ENCODE measurements at regions not wholly inside any gene's neighbourhood (a gene's known extent, or its start where the extent isn't known, plus 50 kb on each side); places are given as distances from the start of the nearest gene placed in this dataset.

DNA sequence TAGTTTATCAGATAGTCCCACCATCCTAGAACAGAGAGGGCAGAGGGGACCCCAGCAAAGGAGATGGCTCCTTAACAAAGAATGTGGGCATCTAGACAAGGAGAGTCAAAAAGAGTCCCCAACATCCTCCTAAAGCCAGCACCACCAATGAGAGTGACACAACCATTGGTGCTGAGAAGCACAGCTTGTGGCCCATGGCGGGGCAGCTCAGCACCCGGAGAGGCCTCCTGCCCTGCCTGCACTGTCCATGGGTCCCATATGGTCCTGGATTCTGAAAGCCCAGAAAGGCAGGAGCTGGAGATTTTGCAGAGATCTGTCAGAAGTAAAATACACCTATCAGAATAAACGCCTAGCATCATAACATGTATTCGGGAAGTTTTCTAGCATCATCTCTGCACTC, 311.8 kb upstream of the ZNF32 start:
- H3K4me3 ChIP-seq (ENCODE audit: low read depth in 1 of 2, low read length in 2 of 2): no peak overlapping the region
- peaks cover 0 to 2% of the 10 kb centered on the region in 2 donors for H3K9me3 ChIP-seq (ENCODE audit: control insufficient read depth in 2 of 2, insufficient read depth in 1 of 2, low read depth in 1 of 2, low read length in 1 of 2)
- H3K4me1 ChIP-seq (ENCODE audit: control insufficient read depth in 2 of 2, insufficient read depth in 2 of 2, low read length in 1 of 2): peaks cover 0 to 2% of the 10 kb centered on the region in 2 donors
- 87 to 95% methylated on average over 4 of the region's 4 CpGs for WGBS, 2 donors
- H3K36me3 ChIP-seq (ENCODE audit: control insufficient read depth in 2 of 2, insufficient read depth in 2 of 2, low read length in 1 of 2): no peaks in the 10 kb centered on the region
- no peak overlapping the region for H3K27ac ChIP-seq (ENCODE audit: low read depth in 2 of 2, low read length in 1 of 2)
- no peaks in the 10 kb centered on the region for H3K27me3 ChIP-seq (ENCODE audit: control insufficient read depth in 1 of 2, insufficient read depth in 2 of 2, low read length in 2 of 2)

- no peak overlapping the region for H3K4me3 ChIP-seq (ENCODE audit: low read depth in 1 of 2, low read length in 2 of 2)
- 76 to 77% methylated on average over 2 of the region's 2 CpGs for WGBS, 2 donors
Observed at GRCh38 chr10:43960135-43960415, 311.4 kb upstream of the ZNF32 start.

DNA sequence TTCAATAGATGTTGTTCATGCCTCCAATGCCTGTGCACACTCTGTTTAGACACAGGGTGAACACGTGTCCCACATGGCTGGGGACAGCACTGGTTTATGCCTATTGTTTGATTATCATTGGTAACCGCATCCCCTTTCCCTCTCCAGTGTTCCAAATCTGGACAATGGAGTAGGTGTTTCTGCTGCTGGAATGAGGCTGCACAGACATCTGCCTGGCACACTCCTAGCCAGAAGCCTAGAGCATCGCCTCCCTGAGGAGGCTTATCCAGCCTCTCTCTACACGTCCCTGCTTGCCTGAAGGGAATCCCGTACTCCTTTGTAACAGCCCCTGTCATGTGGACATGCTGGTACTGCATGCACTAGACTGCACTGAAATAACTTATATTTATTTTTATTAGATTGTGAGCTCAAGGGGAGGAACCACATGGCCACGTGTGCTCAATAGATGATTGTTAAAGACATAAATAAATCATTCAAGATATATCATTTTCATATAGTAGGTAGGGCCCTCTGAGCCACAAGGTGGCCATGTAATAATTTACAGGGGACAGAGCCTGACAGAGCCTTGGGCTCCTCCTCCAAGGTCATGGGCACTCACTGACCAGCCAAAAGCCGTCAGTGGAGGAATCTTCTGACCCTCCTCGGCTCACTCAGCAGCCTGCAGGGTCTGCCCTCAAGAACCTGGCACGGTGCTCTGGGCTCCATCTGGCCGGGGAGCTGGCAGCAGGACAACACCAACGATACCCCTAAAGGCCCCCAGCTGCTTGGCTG, 310.9 kb upstream of the ZNF32 start:
- Histone ChIP-seq H3K4me1 (ENCODE audit: control insufficient read depth in 2 of 2, insufficient read depth in 2 of 2, low read length in 1 of 2) (peaks cover 0 to 2% of the 10 kb centered on the region in 2 donors), H3K4me3 (ENCODE audit: low read depth in 1 of 2, low read length in 2 of 2) (no peak overlapping the region), H3K9me3 (ENCODE audit: control insufficient read depth in 2 of 2, insufficient read depth in 1 of 2, low read depth in 1 of 2, low read length in 1 of 2) (peaks cover 0 to 2% of the 10 kb centered on the region in 2 donors), H3K27ac (ENCODE audit: low read depth in 2 of 2, low read length in 1 of 2) (no peak overlapping the region), H3K27me3 (ENCODE audit: control insufficient read depth in 1 of 2, insufficient read depth in 2 of 2, low read length in 2 of 2) (no peaks in the 10 kb centered on the region), H3K36me3 (ENCODE audit: control insufficient read depth in 2 of 2, insufficient read depth in 2 of 2, low read length in 1 of 2) (no peaks in the 10 kb centered on the region)
- 60 to 69% methylated on average over 11 of the region's 11 CpGs for WGBS, 2 donors

More at GRCh38 chr10:43960135-43960415, 311.4 kb upstream of the ZNF32 start:
- Histone ChIP-seq H3K4me1 (ENCODE audit: control insufficient read depth in 2 of 2, insufficient read depth in 2 of 2, low read length in 1 of 2) (peaks cover 0 to 2% of the 10 kb centered on the region in 2 donors), H3K9me3 (ENCODE audit: control insufficient read depth in 2 of 2, insufficient read depth in 1 of 2, low read depth in 1 of 2, low read length in 1 of 2) (peaks cover 0 to 2% of the 10 kb centered on the region in 2 donors), H3K27ac (ENCODE audit: low read depth in 2 of 2, low read length in 1 of 2) (no peak overlapping the region), H3K36me3 (ENCODE audit: control insufficient read depth in 2 of 2, insufficient read depth in 2 of 2, low read length in 1 of 2) (no peaks in the 10 kb centered on the region), H3K27me3 (ENCODE audit: control insufficient read depth in 1 of 2, insufficient read depth in 2 of 2, low read length in 2 of 2) (no peaks in the 10 kb centered on the region)

DNA sequence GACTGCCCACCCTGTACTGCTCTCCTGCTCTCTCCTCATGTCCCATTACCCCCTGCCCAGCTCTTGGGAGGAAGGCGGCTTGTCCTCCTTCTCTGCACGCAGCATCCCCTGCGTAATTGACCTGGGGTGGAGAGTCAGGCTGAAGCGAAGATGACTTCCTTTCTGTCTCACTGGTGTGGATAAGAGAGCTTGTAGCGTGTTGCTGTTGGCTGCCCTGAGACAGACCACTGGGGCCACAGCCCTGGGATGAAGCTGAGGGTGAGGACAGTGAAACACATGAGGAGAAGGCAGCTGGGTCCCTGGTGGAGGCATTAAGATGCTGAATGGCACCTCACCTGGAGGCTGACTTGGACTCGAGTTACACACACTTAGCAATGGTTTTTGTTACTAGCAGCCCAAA, 310.3 kb upstream of the ZNF32 start:
- no peaks in the 10 kb centered on the region for H3K36me3 ChIP-seq (ENCODE audit: control insufficient read depth in 2 of 2, insufficient read depth in 2 of 2, low read length in 1 of 2)
- H3K27ac ChIP-seq (ENCODE audit: low read depth in 2 of 2, low read length in 1 of 2): no peak overlapping the region
- H3K27me3 ChIP-seq (ENCODE audit: control insufficient read depth in 1 of 2, insufficient read depth in 2 of 2, low read length in 2 of 2): no peaks in the 10 kb centered on the region
- no peak overlapping the region for H3K4me3 ChIP-seq (ENCODE audit: low read depth in 1 of 2, low read length in 2 of 2)
- H3K9me3 ChIP-seq (ENCODE audit: control insufficient read depth in 2 of 2, insufficient read depth in 1 of 2, low read depth in 1 of 2, low read length in 1 of 2): peaks cover 0 to 2% of the 10 kb centered on the region in 2 donors
- peaks cover 0 to under 1% of the 10 kb centered on the region in 2 donors for H3K4me1 ChIP-seq (ENCODE audit: control insufficient read depth in 2 of 2, insufficient read depth in 2 of 2, low read length in 1 of 2)
- 92% methylated on average over 6 of the region's 6 CpGs for WGBS, 2 donors

DNA sequence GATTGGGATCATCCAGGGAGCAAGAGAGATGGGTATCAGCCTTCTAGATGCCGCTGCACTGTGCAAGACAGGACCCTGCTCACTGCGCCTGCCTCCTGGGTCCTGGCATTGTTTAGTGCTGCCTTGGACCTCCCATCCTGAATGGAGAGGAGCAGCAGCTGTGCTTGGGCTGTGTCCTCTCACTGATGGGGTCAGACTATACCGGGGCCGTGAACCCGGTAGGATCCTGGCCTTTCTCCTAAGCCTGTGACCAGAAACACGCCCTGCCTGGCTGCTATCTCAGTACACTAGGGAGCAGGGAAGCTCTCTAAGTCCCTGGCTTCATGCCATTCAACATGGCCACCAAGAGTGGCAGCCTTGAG, 309.4 kb upstream of the ZNF32 start:
- H3K9me3 ChIP-seq (ENCODE audit: control insufficient read depth in 2 of 2, insufficient read depth in 1 of 2, low read depth in 1 of 2, low read length in 1 of 2): peaks cover 0 to 2% of the 10 kb centered on the region in 2 donors
- 89 to 91% methylated on average over 6 of the region's 6 CpGs for WGBS, 2 donors
- no peaks in the 10 kb centered on the region for H3K36me3 ChIP-seq (ENCODE audit: control insufficient read depth in 2 of 2, insufficient read depth in 2 of 2, low read length in 1 of 2)
- H3K4me1 ChIP-seq (ENCODE audit: control insufficient read depth in 2 of 2, insufficient read depth in 2 of 2, low read length in 1 of 2): no peaks in the 10 kb centered on the region
- H3K4me3 ChIP-seq (ENCODE audit: low read depth in 1 of 2, low read length in 2 of 2): no peak overlapping the region
- H3K27me3 ChIP-seq (ENCODE audit: control insufficient read depth in 1 of 2, insufficient read depth in 2 of 2, low read length in 2 of 2): no peaks in the 10 kb centered on the region
- H3K27ac ChIP-seq (ENCODE audit: low read depth in 2 of 2, low read length in 1 of 2): no peak overlapping the region

GRCh38 chr10:43957267-43958070, 308.8 kb upstream of the ZNF32 start:
- H3K9me3 ChIP-seq (ENCODE audit: control insufficient read depth in 2 of 2, insufficient read depth in 1 of 2, low read depth in 1 of 2, low read length in 1 of 2): peaks cover 0 to 2% of the 10 kb centered on the region in 2 donors
- 91 to 92% methylated on average over 6 of the region's 6 CpGs for WGBS, 2 donors
- H3K27ac ChIP-seq (ENCODE audit: low read depth in 2 of 2, low read length in 1 of 2): no peak overlapping the region
- no peaks in the 10 kb centered on the region for H3K4me1 ChIP-seq (ENCODE audit: control insufficient read depth in 2 of 2, insufficient read depth in 2 of 2, low read length in 1 of 2)
- H3K4me3 ChIP-seq (ENCODE audit: low read depth in 1 of 2, low read length in 2 of 2): no peak overlapping the region
- no peaks in the 10 kb centered on the region for H3K27me3 ChIP-seq (ENCODE audit: control insufficient read depth in 1 of 2, insufficient read depth in 2 of 2, low read length in 2 of 2)
- no peaks in the 10 kb centered on the region for H3K36me3 ChIP-seq (ENCODE audit: control insufficient read depth in 2 of 2, insufficient read depth in 2 of 2, low read length in 1 of 2)

GRCh38 chr10:43955978-43956377, 307.3 kb upstream of the ZNF32 start:
- Histone ChIP-seq H3K27me3 (ENCODE audit: control insufficient read depth in 1 of 2, insufficient read depth in 2 of 2, low read length in 2 of 2) (no peaks in the 10 kb centered on the region), H3K27ac (ENCODE audit: low read depth in 2 of 2, low read length in 1 of 2) (no peak overlapping the region), H3K4me1 (ENCODE audit: control insufficient read depth in 2 of 2, insufficient read depth in 2 of 2, low read length in 1 of 2) (no peaks in the 10 kb centered on the region), H3K36me3 (ENCODE audit: control insufficient read depth in 2 of 2, insufficient read depth in 2 of 2, low read length in 1 of 2) (no peaks in the 10 kb centered on the region), H3K4me3 (ENCODE audit: low read depth in 1 of 2, low read length in 2 of 2) (no peak overlapping the region), H3K9me3 (ENCODE audit: control insufficient read depth in 2 of 2, insufficient read depth in 1 of 2, low read depth in 1 of 2, low read length in 1 of 2) (peaks cover 0 to 2% of the 10 kb centered on the region in 2 donors)
- WGBS, 2 donors: 77 to 82% methylated on average over 3 of the region's 3 CpGs

GRCh38 chr10:43955002-43955596, 306.4 kb upstream of the ZNF32 start:
- Histone ChIP-seq H3K36me3 (ENCODE audit: control insufficient read depth in 2 of 2, insufficient read depth in 2 of 2, low read length in 1 of 2) (no peaks in the 10 kb centered on the region), H3K27ac (ENCODE audit: low read depth in 2 of 2, low read length in 1 of 2) (no peak overlapping the region)

DNA sequence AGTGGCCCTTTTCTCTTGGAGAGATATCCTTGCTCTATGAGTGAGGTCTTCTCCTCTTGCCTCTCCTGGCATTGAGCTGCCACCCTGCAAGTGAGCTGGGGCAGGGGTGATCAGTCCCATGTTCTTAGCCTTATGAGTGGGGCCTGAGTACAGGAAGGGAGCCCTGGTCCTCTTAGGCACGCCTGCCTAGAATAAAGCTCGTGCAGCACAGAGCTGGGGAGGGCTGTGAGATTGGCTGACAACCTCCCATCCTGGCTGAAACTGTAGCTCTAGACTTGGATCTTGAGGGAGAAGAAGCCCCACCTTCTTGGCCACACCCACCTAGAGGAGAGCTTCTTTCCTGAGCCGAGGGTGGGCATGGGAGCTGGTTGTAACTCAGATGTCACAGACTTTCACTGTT, 305.0 kb upstream of the ZNF32 start:
- Histone ChIP-seq H3K9me3 (ENCODE audit: control insufficient read depth in 2 of 2, insufficient read depth in 1 of 2, low read depth in 1 of 2, low read length in 1 of 2) (peaks cover 0 to 2% of the 10 kb centered on the region in 2 donors), H3K4me3 (ENCODE audit: low read depth in 1 of 2, low read length in 2 of 2) (no peak overlapping the region), H3K27me3 (ENCODE audit: control insufficient read depth in 1 of 2, insufficient read depth in 2 of 2, low read length in 2 of 2) (no peaks in the 10 kb centered on the region), H3K4me1 (ENCODE audit: control insufficient read depth in 2 of 2, insufficient read depth in 2 of 2, low read length in 1 of 2) (no peaks in the 10 kb centered on the region), H3K36me3 (ENCODE audit: control insufficient read depth in 2 of 2, insufficient read depth in 2 of 2, low read length in 1 of 2) (no peaks in the 10 kb centered on the region), H3K27ac (ENCODE audit: low read depth in 2 of 2, low read length in 1 of 2) (no peak overlapping the region)
- WGBS, 2 donors: 76 to 86% methylated on average over 3 of the region's 3 CpGs

More at GRCh38 chr10:43955002-43955596, 306.4 kb upstream of the ZNF32 start:
- peaks cover 0 to 2% of the 10 kb centered on the region in 2 donors for H3K9me3 ChIP-seq (ENCODE audit: control insufficient read depth in 2 of 2, insufficient read depth in 1 of 2, low read depth in 1 of 2, low read length in 1 of 2)
- H3K27me3 ChIP-seq (ENCODE audit: control insufficient read depth in 1 of 2, insufficient read depth in 2 of 2, low read length in 2 of 2): no peaks in the 10 kb centered on the region
- H3K4me3 ChIP-seq (ENCODE audit: low read depth in 1 of 2, low read length in 2 of 2): no peak overlapping the region
- H3K4me1 ChIP-seq (ENCODE audit: control insufficient read depth in 2 of 2, insufficient read depth in 2 of 2, low read length in 1 of 2): no peaks in the 10 kb centered on the region
- WGBS, 2 donors: 90 to 91% methylated on average over 5 of the region's 5 CpGs
